ENCODE measurements at regions not wholly inside any gene's neighbourhood (a gene's known extent, or its start where the extent isn't known, plus 50 kb on each side); places are given as distances from the start of the nearest gene placed in this dataset.
"Not testable (repeated sequence)": the region's sequence is repeated elsewhere in the genome, so short reads cannot be mapped to it uniquely, and the experiment has no call there.

GRCh38 chr7:20839196-20839735 is 52.6 kb upstream of the SP8 start:
- intact Hi-C loops (cut with DNase I) = no loop called here

GRCh38 chr7:20839987-20840386 is 53.3 kb upstream of the SP8 start:
- ATAC-seq = no peak
- intact Hi-C loops (cut with DNase I) = no loop called here
- DNase-seq = no peak

More at GRCh38 chr7:20839196-20839735, 52.6 kb upstream of the SP8 start:
- DNase-seq (no peak), ATAC-seq (no peak)

DNA sequence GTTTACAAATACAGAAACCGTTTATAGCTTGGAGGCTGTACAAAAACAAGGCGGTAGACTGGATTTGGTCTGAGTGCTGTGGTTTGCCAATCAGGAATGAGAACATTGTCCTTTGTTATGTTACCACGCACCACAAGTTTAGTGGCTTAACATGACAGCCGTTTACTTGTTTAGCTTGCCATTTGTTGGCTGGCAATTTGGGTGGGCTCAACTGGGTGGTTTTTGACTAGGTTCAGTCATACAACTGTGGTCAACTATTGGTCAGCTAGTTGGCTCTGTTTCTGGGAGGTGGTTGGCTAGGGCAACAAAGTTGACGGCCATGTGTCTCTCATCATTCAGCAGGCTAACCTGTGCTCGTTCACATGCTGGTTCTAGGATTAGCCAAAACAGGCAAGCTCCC is 60.1 kb upstream of the SP8 start:
- DNase-seq = no peak
- no peak for ATAC-seq
- intact Hi-C loops (cut with DNase I) = no loop called here

- intact Hi-C loops (cut with DNase I) = no loop called here
- ATAC-seq (peak in 1 of 2 donors; percentile 67), DNase-seq (no peak)
These were observed 72.3 kb upstream of the SP8 start for GRCh38 chr7:20858951-20859350.

- no peak for DNase-seq
- no peak for ATAC-seq
- intact Hi-C loops (cut with DNase I) = no loop called here
These were observed 74.8 kb upstream of the SP8 start for GRCh38 chr7:20861468-20861867.

- intact Hi-C loops (cut with DNase I) = no loop called here
- ATAC-seq (no peak), DNase-seq (no peak)
These were observed 75.9 kb upstream of the SP8 start for GRCh38 chr7:20862554-20862953.

DNA sequence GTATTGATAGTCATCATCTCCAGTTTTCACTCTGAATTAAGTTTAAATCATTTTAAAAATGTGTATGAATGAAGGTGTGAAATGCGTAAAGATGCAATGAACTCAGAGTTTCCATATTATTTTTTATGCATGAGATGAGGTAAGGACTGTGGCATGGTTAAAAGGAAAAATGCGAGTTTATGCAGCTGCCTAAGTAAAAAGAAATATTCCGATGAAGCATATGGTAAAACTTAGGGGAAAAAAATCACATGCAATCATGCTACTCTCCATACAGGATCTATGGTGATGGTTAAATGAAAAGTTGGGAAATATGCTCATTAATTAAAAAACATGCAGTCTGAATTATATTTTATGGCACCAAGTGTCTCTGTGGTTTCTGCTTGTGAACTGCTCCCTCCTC is 77.5 kb upstream of the SP8 start:
- intact Hi-C loops (cut with DNase I) = no loop called here
- no peak for ATAC-seq
- no peak for DNase-seq

GRCh38 chr7:20865684-20866083 is 79.0 kb upstream of the SP8 start:
- intact Hi-C loops (cut with DNase I) = no loop called here
- ATAC-seq = no peak
- no peak for DNase-seq

- intact Hi-C loops (cut with DNase I) = no loop called here
- no peak for ATAC-seq
- no peak for DNase-seq
These were observed 84.3 kb upstream of the SP8 start for GRCh38 chr7:20870977-20871376.

DNA sequence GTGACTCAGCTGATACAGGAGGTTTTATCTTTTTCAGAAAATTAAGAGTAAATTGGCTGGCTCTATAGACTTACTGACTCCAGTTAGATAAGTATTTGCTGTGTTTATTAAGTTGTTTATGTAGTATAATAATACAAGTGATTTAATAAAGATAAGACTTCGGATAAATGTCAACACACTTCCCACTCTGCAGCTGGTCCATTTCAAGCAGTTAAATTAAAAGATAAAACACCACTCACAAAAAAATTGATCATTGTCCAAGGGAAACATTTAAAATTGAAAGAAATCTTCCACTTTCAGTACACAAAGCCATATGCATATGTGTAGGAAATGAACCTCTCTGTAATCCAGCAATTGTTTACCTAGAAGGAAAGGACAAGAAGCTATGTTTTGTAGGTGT is 106.1 kb upstream of the SP8 start:
- DNase-seq (no peak), ATAC-seq (no peak)
- intact Hi-C loops (cut with DNase I) = no loop called here

GRCh38 chr7:20894806-20895205 is 108.1 kb upstream of the SP8 start:
- intact Hi-C loops (cut with DNase I) = no loop called here

DNA sequence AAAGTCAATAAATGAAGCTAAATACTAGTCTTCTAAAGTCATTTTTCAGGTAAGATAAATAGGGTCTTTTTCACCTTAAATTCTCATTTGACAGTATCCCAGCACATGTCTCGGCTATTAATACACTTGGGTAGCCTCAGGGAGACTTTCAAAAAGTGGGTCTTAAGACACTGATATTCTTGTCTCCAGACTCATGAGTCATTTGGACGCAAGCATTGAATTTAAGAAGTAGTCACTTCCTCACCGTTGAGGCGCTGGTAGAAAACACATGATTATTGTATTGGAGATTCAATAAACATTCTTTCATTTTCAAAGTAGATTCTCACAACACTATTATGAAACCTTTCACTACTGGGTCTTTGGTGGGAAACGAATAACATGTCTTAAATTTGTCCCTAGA is 108.9 kb upstream of the SP8 start:
- ATAC-seq = no peak
- intact Hi-C loops (cut with DNase I) = no loop called here
- no peak for DNase-seq

More at GRCh38 chr7:20894806-20895205, 108.1 kb upstream of the SP8 start:
- ATAC-seq (no peak), DNase-seq (no peak)

DNA sequence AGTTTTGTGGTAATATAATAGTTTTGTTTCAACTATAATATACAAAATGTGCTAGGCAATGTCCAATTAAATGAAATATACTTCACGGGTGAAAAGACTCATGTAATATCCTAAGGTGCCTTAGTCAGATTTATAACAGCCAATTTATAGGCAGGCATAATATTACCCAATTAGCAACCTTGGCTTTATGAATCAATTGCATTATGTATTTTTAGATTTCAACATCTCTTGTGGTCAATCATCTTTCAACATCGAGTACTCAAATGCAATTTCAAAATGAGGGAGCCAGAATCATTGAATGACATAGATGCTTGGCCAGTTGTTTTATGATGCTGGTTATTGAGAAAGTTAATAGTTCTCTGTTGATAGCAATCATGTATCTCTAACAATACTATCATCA is 110.3 kb upstream of the SP8 start:
- no peak for DNase-seq
- no peak for ATAC-seq
- intact Hi-C loops (cut with DNase I) = no loop called here

DNA sequence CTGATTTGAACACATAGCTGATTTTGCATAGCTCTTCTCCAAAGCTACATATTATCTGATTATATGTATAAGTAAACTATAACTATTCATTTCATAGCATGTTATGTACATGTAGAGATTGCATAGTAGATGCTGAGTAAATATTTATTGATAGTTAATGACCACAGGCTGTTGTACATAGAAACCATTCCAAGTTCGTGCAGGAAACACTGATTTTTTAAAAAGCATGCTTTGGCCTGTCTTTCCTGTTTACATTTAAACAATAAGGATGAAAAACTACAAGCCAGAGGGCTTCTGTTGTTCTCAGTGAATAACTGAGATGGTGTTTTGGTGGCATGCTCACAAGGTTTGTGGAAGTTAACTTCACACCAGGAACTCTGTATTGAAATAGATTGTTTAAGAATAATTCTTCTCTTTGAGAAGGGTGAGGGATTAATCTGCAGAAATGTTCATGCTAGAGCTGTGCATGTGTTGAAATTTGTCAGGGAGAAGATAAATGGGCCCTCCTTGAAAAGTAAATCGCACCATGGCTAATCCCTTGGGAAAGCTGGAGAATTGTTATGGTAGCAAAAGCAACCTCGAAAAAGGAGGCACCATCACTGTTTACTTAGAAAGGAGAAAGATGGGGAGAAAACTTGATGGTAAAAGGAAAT is 120.2 kb upstream of the SP8 start:
- DNase-seq (no peak), ATAC-seq (no peak)
- intact Hi-C loops (cut with DNase I) = no loop called here

- intact Hi-C loops (cut with DNase I) = no loop called here
These were observed 124.4 kb upstream of the SP8 start for GRCh38 chr7:20911081-20911480.

DNA sequence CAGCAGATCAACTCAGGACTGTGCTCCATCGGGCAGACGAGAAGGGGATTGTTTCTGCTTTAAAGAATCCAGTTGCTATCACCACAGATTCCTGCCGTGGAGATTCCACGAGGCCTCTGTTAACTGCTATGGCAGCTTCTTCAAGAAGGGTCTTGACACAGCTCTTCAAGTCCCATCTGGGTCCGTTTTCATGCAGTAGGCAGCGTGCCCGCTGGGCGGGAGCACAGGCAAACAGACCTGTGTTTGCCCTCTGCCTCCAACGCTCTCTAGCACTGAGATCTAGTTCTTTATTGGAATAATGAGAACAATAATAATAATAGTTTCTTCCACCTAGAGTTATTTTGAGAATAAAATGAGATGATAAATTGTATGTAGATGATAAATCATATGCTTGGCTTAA is 127.2 kb upstream of the SP8 start:
- DNase-seq = no peak
- intact Hi-C loops (cut with DNase I) = no loop called here
- no peak for ATAC-seq

More at GRCh38 chr7:20911081-20911480, 124.4 kb upstream of the SP8 start:
- DNase-seq (no peak), ATAC-seq (no peak)

- no peak for ATAC-seq
- intact Hi-C loops (cut with DNase I) = no loop called here
- no peak for DNase-seq
These were observed 129.6 kb upstream of the SP8 start for GRCh38 chr7:20916311-20916710.

GRCh38 chr7:20917603-20918002 is 130.9 kb upstream of the SP8 start:
- DNase-seq (no peak), ATAC-seq (no peak)
- intact Hi-C loops (cut with DNase I) = no loop called here

DNA sequence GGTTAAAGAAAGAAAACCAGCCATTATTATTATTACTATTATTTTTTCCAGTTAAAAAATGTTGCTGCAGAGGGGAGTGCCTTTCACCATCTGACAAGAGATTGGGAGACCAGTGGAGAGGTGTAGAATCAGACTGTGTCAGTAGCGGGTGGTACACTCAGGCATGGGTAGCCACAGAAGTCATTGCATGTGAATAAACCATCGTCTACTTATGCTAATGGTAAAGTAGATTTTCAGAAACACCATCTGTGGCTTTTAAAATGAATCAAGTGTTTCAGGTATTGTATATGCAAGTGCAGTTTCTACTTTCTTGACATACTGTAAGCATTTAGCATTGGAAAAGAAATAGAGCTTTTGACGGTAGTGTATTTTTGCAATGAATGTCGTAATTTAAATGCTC is 131.5 kb upstream of the SP8 start:
- intact Hi-C loops (cut with DNase I) = no loop called here
- DNase-seq = no peak
- no peak for ATAC-seq

GRCh38 chr7:20927178-20927577 is 140.5 kb upstream of the SP8 start:
- DNase-seq; ATAC-seq; intact Hi-C loops (cut with DNase I): not testable (repeated sequence)

DNA sequence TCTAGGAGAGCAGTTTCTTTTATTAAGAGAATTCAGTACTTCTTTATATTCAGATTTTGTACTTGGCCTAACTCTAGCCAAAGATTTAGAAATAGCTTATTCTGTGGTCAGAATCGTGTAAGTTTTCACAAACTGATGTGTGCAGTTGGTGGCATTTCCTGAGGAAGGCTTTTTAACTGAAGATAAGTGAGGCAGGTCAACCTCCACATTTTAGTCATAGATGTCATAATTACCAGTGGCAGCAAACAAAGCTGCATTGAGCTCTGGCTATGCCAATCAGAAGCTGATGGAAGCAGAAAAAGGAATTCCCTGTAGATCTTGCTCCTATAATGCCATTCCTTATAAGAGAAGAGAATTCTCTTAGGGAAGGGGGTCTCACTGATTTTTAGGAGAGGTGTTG is 141.3 kb upstream of the SP8 start:
- ATAC-seq = no peak
- intact Hi-C loops (cut with DNase I) = no loop called here
- no peak for DNase-seq

GRCh38 chr7:20929199-20929598 is 142.5 kb upstream of the SP8 start:
- intact Hi-C loops (cut with DNase I) = no loop called here
- ATAC-seq = no peak

More at GRCh38 chr7:20929199-20929598, 142.5 kb upstream of the SP8 start:
- DNase-seq = no peak
